HepG2 (cell line): ENCODE measurements at regions not wholly inside any gene's neighbourhood (a gene's known extent, or its start where the extent isn't known, plus 50 kb on each side); places are given as distances from the start of the nearest gene placed in this dataset.

ENCODE experiments used
- HDAC6 ChIP-seq: fragments of 200-600 bp; sonication (generic); IDR thresholded peaks from 2 replicates; pipeline ENCODE4 v1.7.0; 2017; ENCODE audit warnings: mild to moderate bottlenecking, antibody characterized with exemption, low read length, low read depth
- MXD3 ChIP-seq: IDR thresholded peaks from 2 replicates; pipeline ENCODE4 v1.6.1; 2016; ENCODE audit warnings: mild to moderate bottlenecking, missing biosample characterization, missing genetic modification reagents
- SUZ12 ChIP-seq: fragments of 150-350 bp; IDR thresholded peaks from 2 replicates; pipeline ENCODE4 v1.6.1; 2014; ENCODE audit warnings: low read depth, low read length
- TBP ChIP-seq: sonication (generic); formaldehyde crosslinking; IDR thresholded peaks from 2 replicates; pipeline ENCODE4 v1.5.0; 2020; ENCODE audit warnings: missing genetic modification reagents
- TCF7 ChIP-seq: sonication (generic); IDR thresholded peaks from 2 replicates; pipeline ENCODE4 v1.6.1; 2016; ENCODE audit warnings: antibody characterized with exemption, low read depth
- TRIM22 ChIP-seq: fragments of 450-650 bp; IDR thresholded peaks from 2 replicates; pipeline ENCODE4 v1.6.1; 2017
- ZBTB40 ChIP-seq, 2 experiments: fragments of 450-650 bp in 1 of 2; sonication (generic) in 1 of 2; formaldehyde crosslinking in 1 of 2; IDR thresholded peaks; 2 replicates each; pipeline versions ENCODE4 v1.6.1 to v1.8.0; 2016 to 2022; ENCODE audit warnings: antibody characterized with exemption in 1 of 2, mild to moderate bottlenecking in 1 of 2, missing genetic modification reagents in 1 of 2
- ZNF12 ChIP-seq: sonication (generic); formaldehyde crosslinking; IDR thresholded peaks from 2 replicates; pipeline ENCODE4 v1.5.0; 2020; ENCODE audit warnings: missing genetic modification reagents
- ZNF564 ChIP-seq: sonication (generic); formaldehyde crosslinking; IDR thresholded peaks from 2 replicates; pipeline ENCODE4 v1.8.1; 2023; ENCODE audit warnings: mild to moderate bottlenecking, missing genetic modification reagents
- ZNF646 ChIP-seq: sonication (generic); formaldehyde crosslinking; IDR thresholded peaks from 2 replicates; pipeline ENCODE4 v1.9.0; 2021; ENCODE audit warnings: mild to moderate bottlenecking, missing genetic modification reagents
- ZNF713 ChIP-seq: sonication (generic); formaldehyde crosslinking; IDR thresholded peaks from 2 replicates; pipeline ENCODE4 v1.4.0; 2020; ENCODE audit warnings: mild to moderate bottlenecking, missing genetic modification reagents

- TF ChIP-seq TCF7, result peak; percentile 100
- TF ChIP-seq ZNF564 (CRISPR knock-in tag), result peak; percentile 89
- TF ChIP-seq ZNF646 (CRISPR knock-in tag), result no peak
- no peak for TF ChIP-seq HDAC6
- no peak for TF ChIP-seq ZBTB40 (IDR thresholded peaks at IDR 0.05)
- TF ChIP-seq ZBTB40 (CRISPR knock-in tag; IDR thresholded peaks at IDR 0.05), result no peak
- no peak; the same call in 1 of the 2 replicates for TF ChIP-seq TBP (CRISPR knock-in tag)
- no peak for TF ChIP-seq ZNF713 (CRISPR knock-in tag)
- no peak for TF ChIP-seq TRIM22
- TF ChIP-seq SUZ12, result no peak
- TF ChIP-seq ZNF12, result peak; percentile 86
- 0 out of 2 replicates have a peak, but pooled peaks have one; percentile 53 for TF ChIP-seq MXD3 (CRISPR knock-in tag)
Measured at GRCh38 chr6:1055015-1055921, 256.6 kb upstream of the FOXQ1 start (continued).
